IMR-90 (cell line): ENCODE measurements at regions not wholly inside any gene's neighbourhood (a gene's known extent, or its start where the extent isn't known, plus 50 kb on each side); places are given as distances from the start of the nearest gene placed in this dataset.

ENCODE experiments used
- ATAC-seq: fragments of 200-7000 bp; cut with Tn5 transposase; 2 replicates; pipeline ENCODE4 v1.9.1; 2020; ENCODE audit warnings: low read depth, mild to moderate bottlenecking, moderate library complexity
- BruUV-seq: library from RNA; stranded (reverse); fragments of 400-500 nt; replicated peaks from 2 replicates; lab custom pipeline; 2021; lab: Mats Ljungman, UMichigan
- CTCF ChIA-PET: fragments of 300-600 bp; formaldehyde crosslinking; extraction: SDS; loops from one replicate; lab custom pipeline; 2021; ENCODE audit warnings: antibody characterized with exemption; lab: Yijun Ruan, JAX
- POLR2A ChIA-PET: fragments of 300-600 bp; sonication (Branson Sonifier 250); formaldehyde crosslinking; loops from one replicate; lab custom pipeline; 2022; ENCODE audit warnings: antibody characterized with exemption; ENCODE audit not compliant: unreplicated experiment; lab: Charles Lee
- DNase-seq: peaks from one replicate; pipeline ENCODE4 v3.0.0; 2013
- H2AFZ ChIP-seq: replicated peaks from 2 replicates; pipeline ENCODE3; 2013; ENCODE audit warnings: low read length, mild to moderate bottlenecking; ENCODE audit not compliant: poor library complexity
- H2AK5ac ChIP-seq: 2 replicates; pipeline ENCODE4 v1.6.1; 2013; ENCODE audit warnings: low read depth, low read length, inconsistent platforms
- H2AK9ac ChIP-seq: replicated peaks from 2 replicates; pipeline ENCODE3; 2013; ENCODE audit warnings: mild to moderate bottlenecking, low read depth, low read length, moderate library complexity; ENCODE audit not compliant: poor library complexity
- H2BK120ac ChIP-seq: 2 replicates; pipeline ENCODE4 v1.6.1; 2013; ENCODE audit warnings: low read depth, low read length, inconsistent platforms
- H2BK15ac ChIP-seq: 3 replicates; pipeline ENCODE4 v1.6.1; 2013; ENCODE audit warnings: low read depth, low read length, inconsistent platforms
- H2BK20ac ChIP-seq: 2 replicates; pipeline ENCODE4 v1.6.1; 2013; ENCODE audit warnings: low read depth, mild to moderate bottlenecking, inconsistent platforms, low read length, moderate library complexity
- H2BK5ac ChIP-seq: 2 replicates; pipeline ENCODE4 v1.6.1; 2013; ENCODE audit warnings: mild to moderate bottlenecking, low read depth, low read length, inconsistent platforms; ENCODE audit not compliant: poor library complexity, severe bottlenecking
- H3K14ac ChIP-seq: replicated peaks from 2 replicates; pipeline ENCODE4 v1.6.1; 2013; ENCODE audit warnings: low read depth, low read length, inconsistent platforms
- H3K18ac ChIP-seq: 2 replicates; pipeline ENCODE4 v1.6.1; 2013; ENCODE audit warnings: low read depth, low read length, control low read depth
- H3K23ac ChIP-seq: 2 replicates; pipeline ENCODE4 v1.6.1; 2013; ENCODE audit warnings: low read depth, low read length, inconsistent platforms
- H3K27ac ChIP-seq: 2 replicates; pipeline ENCODE4 v1.5.1; 2013; ENCODE audit warnings: mild to moderate bottlenecking, control low read depth, low read length; ENCODE audit not compliant: insufficient read depth
- H3K27me3 ChIP-seq: 2 replicates; pipeline ENCODE4 v1.6.1; 2013; ENCODE audit warnings: low read length; ENCODE audit not compliant: control insufficient read depth, insufficient read depth
- H3K36me3 ChIP-seq: 2 replicates; pipeline ENCODE4 v1.6.1; 2013; ENCODE audit warnings: low read length, mixed read lengths; ENCODE audit not compliant: control insufficient read depth, insufficient read depth
- H3K4ac ChIP-seq: 2 replicates; pipeline ENCODE4 v1.6.1; 2013; ENCODE audit warnings: low read depth, low read length, inconsistent platforms
- H3K4me1 ChIP-seq: 2 replicates; pipeline ENCODE4 v1.6.1; 2013; ENCODE audit warnings: low read length, mixed read lengths; ENCODE audit not compliant: control insufficient read depth, insufficient read depth
- H3K4me2 ChIP-seq: 2 replicates; pipeline ENCODE4 v1.6.1; 2013; ENCODE audit warnings: low read depth, mild to moderate bottlenecking, control low read depth, low read length, moderate library complexity
- H3K4me3 ChIP-seq: 2 replicates; pipeline ENCODE4 v1.5.1; 2013; ENCODE audit warnings: low read depth, mild to moderate bottlenecking, control low read depth, low read length, moderate library complexity; ENCODE audit not compliant: insufficient read depth
- H3K56ac ChIP-seq: 2 replicates; pipeline ENCODE4 v1.6.1; 2013; ENCODE audit warnings: low read length, inconsistent platforms; ENCODE audit not compliant: insufficient read depth; ENCODE audit errors: extremely low read depth
- H3K79me1 ChIP-seq, 2 experiments: 2 replicates each; pipeline ENCODE4 v1.6.1; 2013; ENCODE audit warnings: low read length in 2 of 2, inconsistent platforms in 1 of 2, low read depth in 1 of 2
- H3K9ac ChIP-seq: 2 replicates; pipeline ENCODE4 v1.6.1; 2013; ENCODE audit warnings: low read depth, low read length, control low read depth
- H3K9me1 ChIP-seq: 2 replicates; pipeline ENCODE4 v1.6.1; 2013; ENCODE audit warnings: low read length, inconsistent platforms; ENCODE audit not compliant: insufficient read depth
- H3K9me3 ChIP-seq: 2 replicates; pipeline ENCODE4 v1.6.1; 2013; ENCODE audit warnings: low read length; ENCODE audit not compliant: control insufficient read depth, insufficient read depth
- H4K20me1 ChIP-seq: 2 replicates; pipeline ENCODE4 v1.6.1; 2013; ENCODE audit warnings: low read length, inconsistent platforms; ENCODE audit not compliant: insufficient read depth
- H4K5ac ChIP-seq: 2 replicates; pipeline ENCODE4 v1.6.1; 2013; ENCODE audit warnings: mild to moderate bottlenecking, low read depth, low read length, control low read depth
- H4K8ac ChIP-seq, 2 experiments: 2 replicates each; pipeline ENCODE4 v1.6.1; 2013; ENCODE audit warnings: low read depth in 2 of 2, low read length in 2 of 2, control low read depth in 1 of 2, inconsistent platforms in 1 of 2
- H4K91ac ChIP-seq: 2 replicates; pipeline ENCODE4 v1.6.1; 2013; ENCODE audit warnings: low read depth, low read length, inconsistent platforms; ENCODE audit not compliant: insufficient read depth
- CEBPB ChIP-seq: IDR thresholded peaks from 2 replicates; pipeline ENCODE4 v1.6.1; 2012; ENCODE audit warnings: low read depth, low read length, improper control_type of control experiment
- MAFK ChIP-seq: IDR thresholded peaks from 2 replicates; pipeline ENCODE4 v1.6.1; 2012; ENCODE audit warnings: low read depth, low read length, improper control_type of control experiment
- WGBS, 2 experiments: methylation state at CpG; one replicate each; pipeline versions ENCODE4 v1.1.5 to v1.1.7; 2013; ENCODE audit warnings: missing lambda C conversion rate in 2 of 2; ENCODE audit not compliant: insufficient read length in 1 of 2; ENCODE audit errors: extremely low coverage in 2 of 2; 5-methylcytosine and 5-hydroxymethylcytosine counted together
- dilution Hi-C: fragments of 300-500 bp; cut with HindIII; formaldehyde crosslinking; loops from one replicate; pipeline ENCODE4 v1.14.3; 2018; ENCODE audit warnings: low sequenced_read_pairs; ENCODE audit not compliant: unreplicated experiment
- in situ Hi-C: fragments of 300-500 bp; cut with MboI; formaldehyde crosslinking; loops from 3 replicates; pipeline ENCODE4 v1.14.3; 2019; ENCODE audit warnings: low sequenced_read_pairs, inconsistent platforms, mixed read lengths
- intact Hi-C: fragments of 100-400 bp; cut with micrococcal nuclease; formaldehyde crosslinking; loops from 2 replicates; pipeline ENCODE4 v1.10.0; 2022

- Histone ChIP-seq H3K9me1 (no peaks in the 10 kb centered on the region), H3K79me1 (no peaks in the 10 kb centered on the region), H3K9me3 (no peaks in the 10 kb centered on the region), H4K8ac (no peak overlapping the region), H3K4me3 (no peak overlapping the region), H3K18ac (no peak overlapping the region), H2AFZ (no peak overlapping the region), H3K27ac (no peak overlapping the region), H3K36me3 (no peaks in the 10 kb centered on the region), H3K4ac (no peak overlapping the region), H3K9ac (no peak overlapping the region), H2AK5ac (no peak overlapping the region), H2BK120ac (no peak overlapping the region), H3K27me3 (peaks cover 11% of the 10 kb centered on the region), H4K5ac (no peak overlapping the region), H2AK9ac (no peak overlapping the region), H4K91ac (no peak overlapping the region), H2BK15ac (no peak overlapping the region), H4K20me1 (no peaks in the 10 kb centered on the region), H3K14ac (no peak overlapping the region), H2BK5ac (no peak overlapping the region), H3K4me1 (no peaks in the 10 kb centered on the region), H3K56ac (no peak overlapping the region), H3K23ac (no peak overlapping the region), H3K4me2 (no peak overlapping the region), H2BK20ac (no peak overlapping the region)
- POLR2A ChIA-PET = interaction anchor here (0.6 kb wide), 1 partner anchor 925 kb away, joined by 3 read pairs; no protein-coding TSS in a partner anchor
- DNase-seq (no peak), ATAC-seq (no peak)
- BruUV-seq = no TSS peak
- WGBS, 2 experiments = no CpG with 5 or more reads among the region's 1 CpG
- intact Hi-C loops (no loop called here), in situ Hi-C loops (no loop called here), dilution Hi-C loops (no loop called here)
- CTCF ChIA-PET = interaction anchor here (1.1 kb wide), 1 partner anchor 63 kb away, joined by 3 read pairs; no protein-coding TSS in a partner anchor
- TF ChIP-seq MAFK (no peak), CEBPB (no peak)
Measured at GRCh38 chr18:73917046-73917445, 230.6 kb downstream of the FBXO15 start.
